Activated CD4-positive, alpha-beta T cell treated with anti-CD3 and anti-CD28 coated beads, Interleukin-2, amount 50 U/mL, for 24 hours (primary cell): ENCODE measurements at regions not wholly inside any gene's neighbourhood (a gene's known extent, or its start where the extent isn't known, plus 50 kb on each side); places are given as distances from the start of the nearest gene placed in this dataset.

Experiments
- DNase-seq, 2 donors: peaks; one replicate each; pipeline ENCODE4 v3.0.0-alpha.2; 2020; ENCODE audit warnings: low read depth in 1 of 2, low spot score in 1 of 2

DNA sequence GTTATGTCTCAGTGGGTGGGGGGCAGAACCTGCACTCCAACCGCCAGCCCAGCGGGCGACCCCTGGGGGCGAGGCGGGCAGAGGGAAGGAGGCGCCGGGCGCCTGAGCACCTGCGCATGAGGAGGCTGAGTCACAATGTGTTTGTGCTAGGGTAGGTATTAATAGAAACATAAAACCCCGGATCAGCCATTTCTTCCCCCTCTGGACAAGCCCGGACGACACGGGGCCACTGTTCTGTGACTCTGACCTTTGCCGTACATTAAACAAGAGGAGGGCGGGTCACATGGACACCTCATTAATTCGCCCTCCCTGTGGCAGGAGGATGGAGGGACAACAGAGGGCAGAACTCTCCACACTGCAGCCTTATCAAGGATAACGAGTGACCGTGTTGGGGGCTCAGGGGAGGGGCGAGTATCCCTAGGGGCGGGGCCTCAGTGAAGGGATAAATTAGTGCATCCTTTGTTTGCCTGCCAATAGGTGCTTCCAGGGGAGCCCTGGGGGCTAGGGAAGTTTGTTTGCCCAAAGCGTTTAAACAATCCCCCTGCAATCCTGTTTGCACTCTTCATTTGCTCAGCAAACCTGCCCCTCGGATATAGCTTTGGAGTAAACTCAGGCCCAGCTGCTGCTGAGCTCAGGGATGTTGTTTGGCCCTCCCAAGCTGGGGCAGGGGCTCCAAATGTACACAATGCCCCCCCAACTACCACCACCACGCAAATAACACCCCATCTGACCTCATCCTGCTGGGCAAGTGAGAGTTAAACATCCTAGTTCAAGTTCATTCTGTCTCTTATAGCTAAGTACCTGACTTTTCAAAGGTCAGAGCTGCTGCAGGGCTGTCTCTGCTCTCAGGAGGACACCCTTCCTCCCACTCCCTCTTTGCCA is 171.2 kb upstream of the GLI2 start:
- DNase-seq, result no peak

DNA sequence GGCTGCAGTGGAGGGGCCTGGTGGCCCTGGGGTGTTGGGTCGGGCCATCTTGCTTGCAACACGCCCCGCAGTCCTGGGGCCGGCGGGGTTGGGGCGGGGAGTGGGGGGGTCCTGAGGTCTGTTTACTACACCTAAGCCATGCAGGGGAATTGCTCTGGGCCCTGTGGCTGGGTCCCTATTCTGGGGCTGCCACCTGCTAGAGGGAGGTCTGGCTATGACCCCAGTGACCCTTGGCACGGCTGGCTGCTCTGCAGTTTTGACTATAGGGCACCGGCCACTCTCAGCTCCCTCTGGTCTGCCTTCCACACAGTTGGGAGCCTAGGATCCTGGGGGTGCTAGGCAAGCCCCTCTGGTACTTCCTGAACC is 170.6 kb upstream of the GLI2 start:
- DNase-seq, result no peak

DNA sequence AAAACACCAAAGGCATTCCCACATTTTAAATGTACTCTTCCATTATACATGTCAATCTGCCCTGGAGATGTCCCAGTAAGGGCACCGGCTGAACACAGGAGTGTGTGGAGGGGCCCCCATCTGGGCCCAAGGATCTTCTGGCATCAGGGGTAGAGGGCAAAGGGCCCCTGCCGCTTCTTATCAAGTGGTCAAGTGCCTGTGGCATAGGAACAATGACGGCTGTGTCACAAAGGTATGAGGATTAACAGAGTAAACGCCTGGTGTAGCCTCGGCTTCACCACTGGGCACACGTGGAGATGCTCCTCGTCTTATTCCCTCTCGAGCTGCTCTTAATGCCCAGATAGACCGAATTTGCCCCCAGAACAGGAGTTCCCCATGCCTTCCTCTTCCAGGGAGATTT is 169.7 kb upstream of the GLI2 start:
- DNase-seq, result no peak

DNA sequence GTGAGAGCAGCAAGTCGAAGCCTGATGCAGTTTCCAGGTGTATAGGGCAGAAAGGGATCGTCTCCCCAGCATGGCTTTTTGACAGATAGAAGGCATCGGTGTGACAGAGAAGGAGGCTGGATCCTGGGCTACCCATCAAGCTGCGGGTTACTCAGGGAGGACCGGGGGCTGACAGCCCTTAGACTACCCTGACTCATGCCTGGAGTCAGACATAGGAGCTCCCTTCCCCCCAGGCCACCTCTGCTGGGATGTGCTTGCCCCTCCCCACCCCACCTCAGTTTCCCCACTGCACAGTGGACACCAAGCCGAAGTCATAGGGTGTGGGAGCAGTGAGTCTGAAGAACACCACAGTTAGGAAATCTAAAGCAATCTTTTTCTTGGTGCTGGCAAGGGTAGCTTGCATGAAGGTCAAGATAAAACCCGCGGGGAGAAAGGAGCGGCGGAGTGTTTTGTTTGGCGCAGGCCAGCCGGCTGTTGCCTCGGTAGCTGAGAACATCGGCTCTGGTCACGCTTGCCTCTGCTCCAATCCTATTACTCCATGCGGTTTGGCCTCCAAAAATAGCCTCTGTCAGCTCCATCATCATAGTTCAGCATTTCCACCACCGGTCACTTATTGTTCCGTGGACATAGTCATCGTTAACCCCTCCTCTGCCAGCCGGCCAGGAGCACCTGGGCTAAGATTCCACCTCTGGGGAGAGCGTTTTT is 169.2 kb upstream of the GLI2 start:
- DNase-seq, result no peak

DNA sequence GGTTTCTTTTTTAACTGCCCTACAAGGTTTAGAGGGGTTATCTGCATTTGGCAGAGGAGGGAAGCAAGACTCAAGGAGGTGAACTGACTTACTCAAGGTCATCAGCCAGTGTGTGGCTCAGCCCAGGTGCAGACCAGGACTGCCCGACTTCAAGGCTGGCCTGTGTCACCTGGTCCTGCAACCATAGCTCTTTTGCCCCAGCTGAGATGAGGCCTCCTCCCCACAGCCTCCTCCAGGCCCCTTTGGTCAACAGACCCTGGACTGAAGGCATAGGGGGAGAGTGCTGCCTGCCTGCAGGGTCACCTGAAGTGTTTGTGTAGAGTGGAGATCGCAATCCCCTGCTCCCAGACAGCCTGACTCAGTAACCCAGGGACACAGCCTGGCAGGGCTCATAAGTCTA is 168.5 kb upstream of the GLI2 start:
- DNase-seq, result no peak

DNA sequence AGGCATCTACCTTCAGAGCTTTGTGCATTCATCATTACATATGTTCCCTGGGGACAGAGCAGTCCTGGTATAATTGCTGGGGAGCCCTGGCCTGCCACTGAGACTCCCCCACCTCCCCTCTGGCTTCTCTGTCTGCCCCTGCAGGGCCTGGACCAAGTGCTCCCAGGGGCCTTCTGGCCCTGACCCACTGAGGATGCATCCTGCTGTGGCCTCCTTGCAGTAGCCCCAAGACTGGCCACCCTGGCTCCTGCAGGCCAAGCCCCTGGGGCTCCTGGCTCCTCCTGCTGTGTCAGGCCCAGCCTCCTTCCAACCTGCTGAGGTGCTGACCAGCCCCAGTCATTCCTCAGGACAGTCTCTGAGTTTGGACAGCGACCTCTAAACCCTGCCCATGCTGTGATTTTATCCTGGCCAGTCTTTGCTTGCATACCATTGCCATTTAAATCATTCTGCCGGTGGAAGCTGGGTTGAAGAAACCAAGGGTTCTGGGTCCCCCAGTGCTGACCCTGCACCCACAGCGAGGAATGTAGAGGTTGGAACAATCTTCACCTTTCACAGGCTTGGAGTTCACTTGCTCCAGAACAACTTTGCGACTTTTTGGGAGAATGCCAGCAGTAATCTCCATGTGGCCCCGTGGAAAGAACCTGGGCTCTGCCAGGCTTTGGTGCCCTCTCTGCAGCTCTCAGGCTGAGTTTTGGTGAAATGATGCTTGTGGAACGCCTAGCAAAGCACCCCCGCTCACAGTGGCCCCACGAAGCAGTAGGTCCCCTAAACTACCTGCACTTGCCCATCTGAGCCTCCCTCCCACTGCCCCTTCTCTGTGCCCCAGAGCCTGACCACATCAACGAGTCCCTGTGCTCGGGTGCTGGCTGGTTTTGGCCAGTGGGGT is 167.3 kb upstream of the GLI2 start:
- no peak for DNase-seq

DNA sequence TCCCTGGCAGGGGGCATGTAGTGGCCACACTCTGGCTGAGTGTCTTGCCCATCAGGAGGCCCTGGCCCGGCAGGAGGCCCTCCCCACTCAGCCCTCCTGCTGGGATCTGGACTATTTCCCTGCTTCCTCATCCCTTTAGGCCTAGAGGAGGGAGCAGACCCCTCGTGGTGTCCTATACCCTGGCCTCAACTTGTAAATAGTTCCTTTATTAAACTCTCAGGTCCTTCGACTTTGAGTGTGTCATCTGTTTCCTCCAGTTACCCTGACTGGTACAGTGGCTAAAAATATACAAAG is 166.7 kb upstream of the GLI2 start:
- no peak for DNase-seq

DNA sequence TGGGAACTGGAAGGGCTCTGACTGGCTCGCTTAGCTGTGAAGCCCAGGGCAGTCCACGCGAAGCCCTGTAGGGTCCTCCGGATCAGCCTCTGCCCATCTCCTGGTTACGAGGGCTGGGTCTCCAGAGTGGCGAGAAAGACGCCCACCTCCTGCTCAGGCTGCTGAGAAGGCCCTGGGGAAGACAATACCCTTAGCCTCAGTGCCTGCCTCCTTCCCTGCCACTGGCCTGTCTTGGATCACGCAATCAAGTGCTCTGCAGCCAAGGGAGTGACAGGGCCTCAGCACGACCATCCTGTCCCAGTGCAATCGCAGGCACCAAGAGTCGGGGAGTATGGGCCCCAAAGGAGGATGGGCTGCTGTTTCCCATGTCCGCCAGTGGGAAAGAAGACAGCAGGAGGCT is 165.7 kb upstream of the GLI2 start:
- DNase-seq, result no peak

DNA sequence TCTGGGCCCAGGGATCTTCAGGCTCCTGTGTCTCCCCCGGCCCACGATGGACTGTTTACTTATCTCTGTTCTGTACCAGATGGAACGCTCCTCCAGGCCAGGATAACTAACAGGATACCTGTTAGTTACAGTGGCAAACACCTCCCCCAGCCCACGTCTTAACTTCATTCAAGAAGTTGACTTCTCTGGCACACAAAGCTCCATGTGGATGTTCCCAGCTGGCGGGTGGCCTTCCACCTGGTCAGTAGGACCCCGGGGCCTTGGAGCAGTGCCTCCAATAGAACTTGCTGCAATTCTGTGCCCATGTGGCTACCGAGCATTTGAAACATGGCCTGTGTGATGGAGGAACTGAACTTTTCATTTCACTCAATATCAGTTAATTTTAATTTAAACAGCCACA is 165.1 kb upstream of the GLI2 start:
- DNase-seq, result no peak

DNA sequence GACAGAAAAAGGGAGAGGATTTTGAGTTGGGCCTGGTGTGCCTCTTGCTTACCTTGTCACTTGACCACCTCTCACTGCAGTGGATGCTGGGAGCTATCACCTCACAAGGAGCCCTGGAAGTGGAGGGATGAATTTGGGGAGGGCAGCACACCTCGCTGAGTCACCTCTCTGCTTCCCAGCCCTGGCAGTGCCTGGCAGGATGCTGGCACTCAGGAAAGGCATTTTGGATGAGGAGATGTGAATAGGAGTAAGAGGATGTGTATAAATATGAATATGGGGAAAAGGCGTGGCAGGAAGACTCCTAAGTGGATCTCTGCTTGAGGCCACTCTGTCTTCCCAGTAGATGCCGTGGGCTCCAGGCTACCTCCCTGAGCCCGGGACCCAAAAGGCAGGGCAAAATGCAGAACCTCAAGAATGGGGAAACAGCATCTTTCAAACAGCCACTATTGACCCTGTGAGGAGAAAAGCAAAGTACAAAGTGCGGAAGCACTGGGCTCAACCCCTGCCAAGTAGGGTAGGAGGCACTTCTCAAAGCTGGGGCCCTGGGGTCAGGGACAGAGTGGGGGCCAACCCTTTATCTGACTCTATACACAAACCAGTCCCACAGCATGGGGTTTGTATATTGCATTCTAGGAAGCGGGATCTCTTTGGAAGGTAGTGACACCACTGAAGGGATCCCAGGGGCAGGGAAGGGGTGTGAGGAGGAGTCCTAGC is 164.5 kb upstream of the GLI2 start:
- no peak for DNase-seq

DNA sequence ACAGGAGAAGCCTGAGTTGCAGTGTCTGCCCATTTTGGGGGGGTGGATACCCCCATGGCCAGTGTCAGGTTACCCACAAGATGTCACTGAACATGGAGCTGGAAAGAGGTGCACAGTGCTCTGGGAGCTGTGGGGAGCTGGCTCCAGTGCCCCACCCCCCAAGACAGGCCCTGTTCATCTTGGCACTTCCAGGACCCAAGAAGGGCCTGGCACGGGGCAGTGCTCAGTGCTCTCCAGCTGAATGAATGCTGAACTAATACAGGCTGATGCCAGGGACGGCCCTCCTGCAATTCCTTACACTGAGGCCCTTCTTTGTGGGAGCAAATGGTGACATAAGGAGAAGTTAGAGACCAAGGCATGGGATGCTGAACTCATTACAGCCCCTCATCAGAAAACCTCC is 163.4 kb upstream of the GLI2 start:
- DNase-seq, result no peak

DNA sequence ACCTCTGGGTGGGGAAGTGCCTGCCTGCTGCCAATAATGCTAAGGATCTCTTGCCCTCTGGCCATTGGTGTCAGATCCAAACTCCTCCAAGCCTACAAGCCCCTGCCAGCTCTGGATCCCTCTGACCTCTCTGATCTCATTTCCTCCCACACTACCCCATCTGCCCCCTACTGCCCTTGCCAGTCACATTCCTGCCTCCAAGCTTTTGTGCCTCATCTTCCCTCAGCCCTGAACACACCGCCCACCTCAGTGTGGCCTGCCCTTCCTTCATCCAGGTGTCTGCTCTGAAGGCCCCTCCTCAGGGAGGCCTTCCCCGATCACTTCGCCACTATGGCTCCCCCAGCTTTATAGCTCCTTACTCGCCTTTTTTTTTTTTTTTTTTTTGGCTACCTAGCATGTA is 161.0 kb upstream of the GLI2 start:
- DNase-seq, result no peak

DNA sequence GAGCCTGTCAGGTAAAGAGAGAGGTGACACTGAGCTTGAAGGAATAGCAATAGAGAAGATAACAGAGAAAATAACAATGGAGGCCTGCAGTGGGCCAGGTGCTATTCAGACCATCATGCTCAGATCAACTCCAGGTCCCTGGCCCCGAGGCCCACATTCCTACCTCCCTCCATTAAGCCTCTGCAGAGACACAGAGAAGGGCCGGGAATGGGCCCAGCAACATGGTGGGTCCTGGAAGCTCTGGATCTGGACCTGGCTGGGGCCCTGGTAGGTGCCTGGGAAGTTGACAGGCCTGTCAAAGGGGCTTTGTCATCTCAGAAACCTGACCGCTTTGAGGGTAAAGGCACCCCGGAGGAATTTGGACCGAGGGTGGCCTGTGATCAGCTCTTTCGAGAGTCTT is 159.7 kb upstream of the GLI2 start:
- DNase-seq, result no peak

DNA sequence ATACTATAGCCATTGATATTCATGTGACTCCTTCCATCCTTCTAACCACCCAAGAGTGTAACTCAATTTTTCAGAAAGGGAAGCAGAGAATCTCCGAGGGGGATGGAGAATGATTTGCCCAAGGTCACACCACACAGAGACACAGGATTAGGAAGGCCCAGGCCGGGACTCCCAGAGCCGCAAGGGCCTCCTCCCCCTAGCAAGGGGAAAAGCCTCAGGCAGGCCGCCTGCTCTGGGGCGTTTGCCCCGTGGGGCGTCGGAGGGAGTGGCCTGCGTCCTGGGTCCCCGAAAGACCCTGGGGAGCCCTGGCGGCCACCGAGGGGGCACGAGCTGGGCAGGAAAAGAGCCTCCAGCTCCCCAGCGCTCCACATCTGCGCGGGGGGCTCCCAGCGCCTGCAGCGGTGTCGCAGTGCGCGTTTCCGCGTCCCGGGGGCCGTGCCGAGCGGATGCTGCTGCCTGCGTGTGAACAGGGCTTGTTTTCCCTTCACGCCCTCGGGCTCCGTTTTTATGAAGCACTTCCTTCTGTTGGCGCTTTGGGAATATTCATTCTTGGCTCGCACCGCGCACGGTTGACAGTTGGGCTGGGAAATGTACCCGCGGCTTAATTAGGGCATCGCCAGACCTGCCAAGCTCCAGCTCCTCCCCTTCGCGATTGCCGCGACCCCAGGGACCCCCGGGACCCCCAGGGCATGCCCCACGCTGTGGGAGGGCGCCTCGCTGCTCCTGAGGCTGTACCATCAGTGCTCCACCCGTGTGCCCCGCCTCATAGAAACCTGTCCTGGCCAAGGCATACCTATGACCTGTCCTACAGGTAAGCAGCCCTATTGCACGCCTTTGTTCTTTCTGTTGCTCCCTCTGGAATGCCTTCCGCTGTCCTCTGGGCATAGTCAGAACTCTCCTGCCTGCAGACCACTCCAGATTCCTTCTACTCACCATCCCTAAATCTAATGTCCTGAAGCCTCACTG is 158.9 kb upstream of the GLI2 start:
- DNase-seq, result no peak

DNA sequence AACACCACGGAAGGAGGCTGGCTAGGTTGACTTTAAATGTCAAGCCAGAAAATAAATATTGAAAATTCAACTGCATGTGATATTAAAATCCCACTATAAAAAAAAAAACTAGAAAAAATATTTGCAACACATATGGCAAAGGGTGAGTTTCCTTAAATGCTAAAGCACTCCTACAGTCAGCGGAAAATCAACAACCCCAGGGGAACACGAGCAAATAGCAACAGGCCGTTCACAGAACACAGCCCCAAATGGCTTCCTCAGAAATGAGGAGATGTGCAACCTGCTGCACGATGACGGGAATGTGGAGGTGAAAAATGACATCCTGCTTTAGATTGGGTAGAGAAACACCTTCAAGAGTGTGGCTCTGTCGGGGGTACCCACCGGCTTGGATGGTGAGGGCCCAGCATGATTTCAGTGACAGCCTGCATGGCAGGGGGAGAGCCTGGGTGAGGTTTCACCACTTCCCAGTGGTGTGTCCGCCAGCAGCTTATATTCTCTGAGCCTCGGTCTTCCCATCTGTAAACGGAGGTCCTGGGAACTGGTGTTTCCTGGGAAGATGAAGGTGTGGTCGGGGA is 157.9 kb upstream of the GLI2 start:
- DNase-seq, result no peak

DNA sequence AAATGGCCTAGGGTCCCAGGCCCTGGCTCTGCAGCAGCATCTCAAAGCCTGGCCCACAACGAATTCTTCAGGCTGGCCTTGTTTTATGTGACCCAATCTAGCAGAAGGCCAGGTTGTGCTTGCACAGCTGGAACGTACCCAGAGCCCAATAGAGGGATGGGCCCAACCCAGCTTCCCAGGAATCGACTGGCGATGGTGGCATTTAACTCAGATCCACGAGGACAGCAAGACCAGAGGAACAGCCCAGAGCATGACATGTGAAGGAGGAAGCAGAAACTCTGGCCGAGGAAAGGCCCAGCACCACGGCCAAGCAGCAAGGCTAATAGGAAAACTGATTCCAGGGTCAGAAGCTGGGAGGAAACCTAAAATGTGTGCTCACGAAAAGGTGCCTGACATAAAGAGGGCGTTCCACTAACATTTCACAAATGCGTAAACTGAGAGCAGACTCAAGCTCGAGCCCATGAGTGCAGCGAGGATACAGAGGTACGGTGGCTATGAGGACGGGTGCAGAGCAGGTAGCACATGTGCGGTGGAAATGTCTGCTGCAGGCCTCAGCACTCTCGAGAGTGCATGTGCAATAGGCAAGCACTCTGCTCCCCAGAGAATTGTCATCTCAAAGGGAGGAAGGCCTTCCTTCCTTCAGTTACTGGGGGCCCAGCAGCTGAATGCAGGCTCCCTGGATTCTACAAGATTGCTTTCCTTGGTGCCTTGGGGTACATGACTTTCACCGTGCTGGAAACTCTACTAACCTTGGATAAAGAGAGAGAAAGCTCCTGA is 156.9 kb upstream of the GLI2 start:
- no peak for DNase-seq

DNA sequence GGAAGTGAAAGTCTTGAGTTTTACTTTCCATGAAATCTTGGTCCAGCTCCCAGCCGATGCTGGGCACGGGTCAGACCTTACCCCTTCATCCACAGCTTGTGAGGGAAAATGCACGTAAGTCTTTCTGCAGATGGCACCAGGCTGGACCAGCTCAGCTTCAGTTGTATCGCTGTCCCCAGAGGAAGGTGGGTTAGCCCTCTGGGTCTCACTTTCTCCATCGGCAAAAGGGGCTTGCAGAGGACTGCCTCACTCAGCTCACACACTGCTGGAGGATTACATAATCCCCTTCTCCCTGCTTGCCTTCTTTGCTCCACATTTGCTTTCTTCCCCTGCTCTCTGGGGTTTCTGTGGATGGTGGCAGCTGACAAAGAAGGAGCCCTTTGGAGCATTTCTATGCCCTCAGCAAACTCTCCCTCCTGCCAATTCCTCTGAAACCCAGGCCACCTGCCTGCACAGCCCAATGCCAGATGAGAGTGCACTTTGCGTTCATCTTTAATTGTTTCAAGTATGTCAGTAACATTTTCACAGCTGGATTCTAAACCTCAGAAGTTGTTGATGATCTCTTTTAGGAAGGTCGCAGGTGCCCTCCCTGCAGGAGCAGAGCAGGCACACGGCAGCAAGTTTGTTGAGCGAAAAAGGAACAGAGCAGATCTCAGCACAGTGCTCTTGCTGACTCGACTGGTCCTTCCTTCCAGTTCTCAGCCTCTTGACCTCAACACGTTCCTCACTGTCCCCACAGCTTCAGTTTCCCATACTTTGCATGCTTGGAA is 155.6 kb upstream of the GLI2 start:
- DNase-seq, result no peak

DNA sequence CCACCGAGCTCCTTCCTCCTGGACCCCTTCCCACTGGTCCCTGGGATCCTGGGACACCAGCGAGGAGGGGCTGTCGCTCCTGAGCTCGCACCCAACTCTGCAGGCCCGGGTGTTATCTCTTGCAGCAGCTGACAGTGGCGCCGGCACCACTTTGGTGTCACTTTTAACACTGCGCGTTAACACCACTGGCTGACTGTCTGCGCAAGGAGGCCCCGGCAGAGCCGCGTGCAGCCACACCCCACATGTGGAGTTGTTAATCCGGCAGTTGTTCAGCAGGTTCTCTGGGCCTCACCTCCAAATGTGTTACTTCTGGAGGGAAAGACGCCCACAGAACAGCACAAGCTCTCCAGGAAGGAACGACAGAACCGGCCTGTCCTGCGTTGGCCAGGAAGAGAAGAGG is 155.0 kb upstream of the GLI2 start:
- no peak for DNase-seq
